ENCODE measurements at regions not wholly inside any gene's neighbourhood (a gene's known extent, or its start where the extent isn't known, plus 50 kb on each side); places are given as distances from the start of the nearest gene placed in this dataset.

- DNase-seq: no peak
Measured at GRCh38 chr14:101004954-101005353, 101.4 kb upstream of the RTL1 start.

GRCh38 chr14:101005447-101005846 lies 101.9 kb upstream of the RTL1 start:
- DNase-seq: no peak

GRCh38 chr14:101006008-101006407 lies 102.5 kb upstream of the RTL1 start:
- no peak for DNase-seq

GRCh38 chr14:101007004-101007614 lies 103.6 kb upstream of the RTL1 start:
- no peak for DNase-seq

- no peak for DNase-seq
Measured at GRCh38 chr14:101007765-101008164, 104.2 kb upstream of the RTL1 start.

- no peak for DNase-seq
Measured at GRCh38 chr14:101008196-101008595, 104.7 kb upstream of the RTL1 start.

GRCh38 chr14:101008631-101009336 lies 105.3 kb upstream of the RTL1 start:
- no peak for DNase-seq

GRCh38 chr14:101009531-101009930 lies 106.0 kb upstream of the RTL1 start:
- no peak for DNase-seq

GRCh38 chr14:101010293-101010692 lies 106.8 kb upstream of the RTL1 start:
- DNase-seq: no peak

- DNase-seq: no peak
Measured at GRCh38 chr14:101010835-101011234, 107.3 kb upstream of the RTL1 start.

- DNase-seq: no peak
Measured at GRCh38 chr14:101017209-101017608, 113.7 kb upstream of the RTL1 start.

- DNase-seq: no peak
Measured at GRCh38 chr14:101017806-101018560, 114.5 kb upstream of the RTL1 start.

- DNase-seq: no peak
Measured at GRCh38 chr14:101018561-101019290, 115.2 kb upstream of the RTL1 start.

- no peak for DNase-seq
Measured at GRCh38 chr14:101019541-101019940, 116.0 kb upstream of the RTL1 start.

GRCh38 chr14:101019990-101020710 lies 116.6 kb upstream of the RTL1 start:
- no peak for DNase-seq

- DNase-seq: no peak
Measured at GRCh38 chr14:101020834-101021370, 117.4 kb upstream of the RTL1 start.

GRCh38 chr14:101022121-101022520 lies 118.6 kb upstream of the RTL1 start:
- DNase-seq: no peak

- no peak for DNase-seq
Measured at GRCh38 chr14:101022916-101023435, 119.5 kb upstream of the RTL1 start.

- no peak for DNase-seq
Measured at GRCh38 chr14:101024686-101025085, 121.2 kb upstream of the RTL1 start.

- no peak for DNase-seq
Measured at GRCh38 chr14:101025131-101025530, 121.6 kb upstream of the RTL1 start.

GRCh38 chr14:101025696-101026095 lies 122.2 kb upstream of the RTL1 start:
- DNase-seq: no peak

- DNase-seq: no peak
Measured at GRCh38 chr14:101026341-101026740, 122.8 kb upstream of the RTL1 start.
